ENCODE measurements at regions not wholly inside any gene's neighbourhood (a gene's known extent, or its start where the extent isn't known, plus 50 kb on each side); places are given as distances from the start of the nearest gene placed in this dataset.
"Not testable (repeated sequence)": the region's sequence is repeated elsewhere in the genome, so short reads cannot be mapped to it uniquely, and the experiment has no call there.

- Mint-ChIP-seq H3K4me3 (no peak overlapping the region), H3K27me3 (peaks cover 30% of the 10 kb centered on the region), H3K27ac (no peak overlapping the region), H3K9me3 (no peaks in the 10 kb centered on the region), H3K4me1 (peaks cover 23% of the 10 kb centered on the region)
- DNase-seq (no peak), ATAC-seq (no peak)
Measured at GRCh38 chr14:106377432-106377831, 851.0 kb downstream of the TMEM121 start.

GRCh38 chr14:106378191-106378590, 851.8 kb downstream of the TMEM121 start:
- Mint-ChIP-seq H3K27ac (no peak overlapping the region), H3K4me1 (peaks cover 15% of the 10 kb centered on the region), H3K27me3 (peaks cover 23% of the 10 kb centered on the region), H3K9me3 (no peaks in the 10 kb centered on the region), H3K4me3 (no peak overlapping the region)
- ATAC-seq (peak; percentile 52), DNase-seq (peak in 1 of 2 donors; percentile 48)

GRCh38 chr14:106380740-106381139, 854.4 kb downstream of the TMEM121 start:
- no peak for ATAC-seq
- peaks cover 17% of the 10 kb centered on the region for H3K27me3 Mint-ChIP-seq
- no peak overlapping the region for H3K4me3 Mint-ChIP-seq
- no peak overlapping the region for H3K27ac Mint-ChIP-seq
- H3K9me3 Mint-ChIP-seq, result no peaks in the 10 kb centered on the region
- no peak for DNase-seq
- H3K4me1 Mint-ChIP-seq, result no peaks in the 10 kb centered on the region

GRCh38 chr14:106389186-106389585, 862.8 kb downstream of the TMEM121 start:
- not testable (repeated sequence) for ATAC-seq, H3K9me3 Mint-ChIP-seq, DNase-seq, H3K4me3 Mint-ChIP-seq, H3K27ac Mint-ChIP-seq
- Mint-ChIP-seq H3K27me3 (peaks cover 43% of the 10 kb centered on the region), H3K4me1 (peaks cover 14% of the 10 kb centered on the region)

GRCh38 chr14:106390401-106390800, 864.0 kb downstream of the TMEM121 start:
- DNase-seq (no peak), ATAC-seq (no peak)
- Mint-ChIP-seq H3K27me3 (peaks cover 45% of the 10 kb centered on the region), H3K4me1 (peaks cover 20% of the 10 kb centered on the region), H3K9me3 (no peaks in the 10 kb centered on the region), H3K4me3 (no peak overlapping the region), H3K27ac (no peak overlapping the region)

- Mint-ChIP-seq H3K4me1 (peaks cover 25% of the 10 kb centered on the region), H3K27me3 (peaks cover 44% of the 10 kb centered on the region), H3K27ac (no peak overlapping the region), H3K4me3 (no peak overlapping the region), H3K9me3 (no peaks in the 10 kb centered on the region)
- DNase-seq, result no peak
- no peak for ATAC-seq
Measured at GRCh38 chr14:106390947-106391346, 864.6 kb downstream of the TMEM121 start.

- ATAC-seq (no peak), DNase-seq (no peak)
- Mint-ChIP-seq H3K27ac (no peak overlapping the region), H3K4me3 (no peak overlapping the region), H3K9me3 (no peaks in the 10 kb centered on the region), H3K27me3 (peaks cover 53% of the 10 kb centered on the region), H3K4me1 (peaks cover 42% of the 10 kb centered on the region)
Measured at GRCh38 chr14:106393742-106394141, 867.4 kb downstream of the TMEM121 start.

GRCh38 chr14:106395456-106396050, 869.2 kb downstream of the TMEM121 start:
- H3K9me3 Mint-ChIP-seq, result no peaks in the 10 kb centered on the region
- ATAC-seq (peak; percentile 91), DNase-seq (peak in 1 of 2 donors; percentile 55)
- peaks cover 29% of the 10 kb centered on the region for H3K4me1 Mint-ChIP-seq
- H3K27me3 Mint-ChIP-seq, result peaks cover 39% of the 10 kb centered on the region
- peak overlapping the region; percentile 52 to 73 for H3K4me3 Mint-ChIP-seq
- H3K27ac Mint-ChIP-seq, result peak overlapping the region in 1 of 2 donors; percentile 83

- H3K27ac Mint-ChIP-seq, result peak overlapping the region in 1 of 2 donors; percentile 1
- H3K9me3 Mint-ChIP-seq, result no peaks in the 10 kb centered on the region
- H3K4me3 Mint-ChIP-seq, result peak overlapping the region; percentile 20 to 39
- ATAC-seq (no peak), DNase-seq (no peak)
- H3K4me1 Mint-ChIP-seq, result peaks cover 29% of the 10 kb centered on the region
- H3K27me3 Mint-ChIP-seq, result peaks cover 31% of the 10 kb centered on the region
Measured at GRCh38 chr14:106396999-106397398, 870.6 kb downstream of the TMEM121 start.

- H3K27me3 Mint-ChIP-seq, result peaks cover 23% of the 10 kb centered on the region
- peak overlapping the region; percentile 51 to 70 for H3K4me3 Mint-ChIP-seq
- H3K27ac Mint-ChIP-seq, H3K9me3 Mint-ChIP-seq: not testable (repeated sequence)
- DNase-seq (peak; percentile 57 to 58), ATAC-seq (peak; percentile 58)
- peaks cover 29% of the 10 kb centered on the region for H3K4me1 Mint-ChIP-seq
Measured at GRCh38 chr14:106398931-106399331, 872.5 kb downstream of the TMEM121 start.

- not testable (repeated sequence) for H3K27me3 Mint-ChIP-seq, H3K4me3 Mint-ChIP-seq, H3K9me3 Mint-ChIP-seq, DNase-seq, H3K27ac Mint-ChIP-seq
- peaks cover 14% of the 10 kb centered on the region for H3K4me1 Mint-ChIP-seq
- ATAC-seq, result peak; percentile 43
Measured at GRCh38 chr14:106401316-106401715, 874.9 kb downstream of the TMEM121 start.

- not testable (repeated sequence) for ATAC-seq, H3K4me1 Mint-ChIP-seq, H3K9me3 Mint-ChIP-seq, H3K27ac Mint-ChIP-seq, H3K27me3 Mint-ChIP-seq
- H3K4me3 Mint-ChIP-seq, result peak overlapping the region in 1 of 2 donors; percentile 32
- DNase-seq, result peak; percentile 55 to 56
Measured at GRCh38 chr14:106410229-106410628, 883.8 kb downstream of the TMEM121 start.

- DNase-seq (no peak), ATAC-seq (no peak)
- Mint-ChIP-seq H3K4me3 (no peak overlapping the region), H3K4me1 (peaks cover 16% of the 10 kb centered on the region), H3K27ac (no peak overlapping the region), H3K9me3 (no peaks in the 10 kb centered on the region), H3K27me3 (peaks cover 18% of the 10 kb centered on the region)
Measured at GRCh38 chr14:106414464-106414863, 888.1 kb downstream of the TMEM121 start.

- Mint-ChIP-seq H3K4me1 (peaks cover 9% of the 10 kb centered on the region), H3K27ac (peak overlapping the region in 1 of 2 donors; percentile 46), H3K9me3 (no peaks in the 10 kb centered on the region), H3K4me3 (no peak overlapping the region), H3K27me3 (peaks cover 29% of the 10 kb centered on the region)
- peak; percentile 98 to 99 for DNase-seq
- ATAC-seq, result peak; percentile 96
Measured at GRCh38 chr14:106417224-106418049, 891.1 kb downstream of the TMEM121 start.

GRCh38 chr14:106419376-106419965, 893.1 kb downstream of the TMEM121 start:
- Mint-ChIP-seq H3K27ac (peak overlapping the region in 1 of 2 donors; percentile 65), H3K4me3 (no peak overlapping the region), H3K27me3 (peaks cover 49% of the 10 kb centered on the region), H3K9me3 (no peaks in the 10 kb centered on the region), H3K4me1 (peaks cover 9% of the 10 kb centered on the region)
- ATAC-seq (peak; percentile 44), DNase-seq (no peak)

All from stimulated activated naive CD8-positive, alpha-beta T cell treated with anti-CD3 and anti-CD28 coated beads, Interleukin-15, amount 100 ng/mL, for 72 hours (primary cell).